Nephron progenitor cell (in vitro differentiated cells): ENCODE measurements at regions not wholly inside any gene's neighbourhood (a gene's known extent, or its start where the extent isn't known, plus 50 kb on each side); places are given as distances from the start of the nearest gene placed in this dataset.

Source experiments
- DNase-seq: peaks from one replicate; pipeline ENCODE4 v3.0.0; 2021
- H3K27ac Mint-ChIP-seq: 2 replicates; pipeline ENCODE4 v1.8.0; 2021; ENCODE audit warnings: mild to moderate bottlenecking, moderate library complexity, mixed read lengths
- H3K27me3 Mint-ChIP-seq: 2 replicates; pipeline ENCODE4 v1.8.0; 2021; ENCODE audit warnings: mild to moderate bottlenecking, low read depth, mixed read lengths; ENCODE audit not compliant: poor library complexity
- H3K36me3 Mint-ChIP-seq: 2 replicates; pipeline ENCODE4 v1.8.0; 2021; ENCODE audit warnings: low read depth, mixed read lengths
- H3K4me1 Mint-ChIP-seq: 2 replicates; pipeline ENCODE4 v1.8.0; 2021; ENCODE audit warnings: mixed read lengths
- H3K4me3 Mint-ChIP-seq: 2 replicates; pipeline ENCODE4 v1.8.0; 2021; ENCODE audit warnings: mild to moderate bottlenecking, moderate library complexity, mixed read lengths
- H3K9me3 Mint-ChIP-seq: 2 replicates; pipeline ENCODE4 v1.8.0; 2021; ENCODE audit warnings: mild to moderate bottlenecking, moderate library complexity, mixed read lengths
- CTCF ChIP-seq: fragments of 200-600 bp; sonication (generic); IDR thresholded peaks from 2 replicates; pipeline ENCODE4 v1.5.0; 2021; ENCODE audit warnings: antibody characterized with exemption

- no peak overlapping the region for H3K4me3 Mint-ChIP-seq
- H3K9me3 Mint-ChIP-seq, result no peaks in the 10 kb centered on the region
- no peak for TF ChIP-seq CTCF
- no peak for DNase-seq
- no peaks in the 10 kb centered on the region for H3K4me1 Mint-ChIP-seq
- H3K36me3 Mint-ChIP-seq, result no peaks in the 10 kb centered on the region
- peaks cover 93% of the 10 kb centered on the region for H3K27me3 Mint-ChIP-seq
- no peak overlapping the region for H3K27ac Mint-ChIP-seq
Observed at GRCh38 chr22:26953012-26953883, 295.9 kb downstream of the MIAT start.

- H3K9me3 Mint-ChIP-seq, result no peaks in the 10 kb centered on the region
- H3K4me1 Mint-ChIP-seq, result no peaks in the 10 kb centered on the region
- no peak for DNase-seq
- no peaks in the 10 kb centered on the region for H3K36me3 Mint-ChIP-seq
- peaks cover 97% of the 10 kb centered on the region for H3K27me3 Mint-ChIP-seq
- no peak overlapping the region for H3K27ac Mint-ChIP-seq
- H3K4me3 Mint-ChIP-seq, result no peak overlapping the region
- TF ChIP-seq CTCF, result no peak
Observed at GRCh38 chr22:26956371-26956770, 299.0 kb downstream of the MIAT start.

GRCh38 chr22:26957176-26957575 lies 299.8 kb downstream of the MIAT start:
- no peak for DNase-seq
- H3K4me1 Mint-ChIP-seq, result no peaks in the 10 kb centered on the region
- peaks cover 97% of the 10 kb centered on the region for H3K27me3 Mint-ChIP-seq
- no peak overlapping the region for H3K27ac Mint-ChIP-seq
- no peak overlapping the region for H3K4me3 Mint-ChIP-seq
- H3K36me3 Mint-ChIP-seq, result no peaks in the 10 kb centered on the region
- H3K9me3 Mint-ChIP-seq, result no peaks in the 10 kb centered on the region
- TF ChIP-seq CTCF, result no peak

- TF ChIP-seq CTCF, result no peak
- Mint-ChIP-seq H3K4me3 (no peak overlapping the region), H3K36me3 (no peaks in the 10 kb centered on the region), H3K4me1 (no peaks in the 10 kb centered on the region), H3K9me3 (no peaks in the 10 kb centered on the region), H3K27me3 (peaks cover 90% of the 10 kb centered on the region), H3K27ac (no peak overlapping the region)
- no peak for DNase-seq
Observed at GRCh38 chr22:26957897-26958296, 300.5 kb downstream of the MIAT start.

GRCh38 chr22:26958378-26958777 lies 301.0 kb downstream of the MIAT start:
- no peak overlapping the region for H3K27ac Mint-ChIP-seq
- DNase-seq, result no peak
- H3K9me3 Mint-ChIP-seq, result no peaks in the 10 kb centered on the region
- peaks cover 87% of the 10 kb centered on the region for H3K27me3 Mint-ChIP-seq
- no peak overlapping the region for H3K4me3 Mint-ChIP-seq
- H3K4me1 Mint-ChIP-seq, result no peaks in the 10 kb centered on the region
- no peaks in the 10 kb centered on the region for H3K36me3 Mint-ChIP-seq
- no peak for TF ChIP-seq CTCF

- Mint-ChIP-seq H3K9me3 (no peaks in the 10 kb centered on the region), H3K36me3 (no peaks in the 10 kb centered on the region), H3K27me3 (peaks cover 44% of the 10 kb centered on the region), H3K4me1 (no peaks in the 10 kb centered on the region), H3K27ac (no peak overlapping the region), H3K4me3 (no peak overlapping the region)
- TF ChIP-seq CTCF, result no peak
- no peak for DNase-seq
Observed at GRCh38 chr22:26964642-26965041, 307.3 kb downstream of the MIAT start.
